Ishikawa (cell line): ENCODE measurements at regions not wholly inside any gene's neighbourhood (a gene's known extent, or its start where the extent isn't known, plus 50 kb on each side); places are given as distances from the start of the nearest gene placed in this dataset.

ENCODE experiments used
- CEBPB ChIP-seq: IDR thresholded peaks from 2 replicates; pipeline ENCODE4 v1.6.1; 2012
- CREB1 ChIP-seq: IDR thresholded peaks from 2 replicates; pipeline ENCODE4 v1.6.1; 2012; ENCODE audit warnings: low read depth
- EGR1 ChIP-seq: IDR thresholded peaks from 2 replicates; pipeline ENCODE4 v1.6.1; 2012
- EP300 ChIP-seq: IDR thresholded peaks from 2 replicates; pipeline ENCODE4 v1.6.1; 2012; ENCODE audit warnings: borderline replicate concordance
- FOXM1 ChIP-seq: IDR thresholded peaks from 2 replicates; pipeline ENCODE4 v1.6.1; 2012; ENCODE audit warnings: low read depth, borderline replicate concordance
- MAX ChIP-seq: IDR thresholded peaks from 2 replicates; pipeline ENCODE4 v1.6.1; 2012
- NFIC ChIP-seq: IDR thresholded peaks from 2 replicates; pipeline ENCODE4 v1.6.1; 2012
- RAD21 ChIP-seq: IDR thresholded peaks from 2 replicates; pipeline ENCODE4 v1.6.1; 2012; ENCODE audit warnings: low read depth
- REST ChIP-seq: IDR thresholded peaks from 2 replicates; pipeline ENCODE4 v1.6.1; 2012; ENCODE audit warnings: low read depth, mild to moderate bottlenecking
- TAF1 ChIP-seq: IDR thresholded peaks from 2 replicates; pipeline ENCODE4 v1.6.1; 2012; ENCODE audit warnings: low read depth, mild to moderate bottlenecking
- TCF12 ChIP-seq: IDR thresholded peaks from 2 replicates; pipeline ENCODE4 v1.6.1; 2012; ENCODE audit warnings: low read depth
- TEAD4 ChIP-seq: IDR thresholded peaks from 2 replicates; pipeline ENCODE4 v1.6.1; 2012
- USF1 ChIP-seq: IDR thresholded peaks from 2 replicates; pipeline ENCODE4 v1.6.1; 2012
- YY1 ChIP-seq: IDR thresholded peaks from 2 replicates; pipeline ENCODE4 v1.6.1; 2012; ENCODE audit warnings: low read depth
- ZBTB7A ChIP-seq: IDR thresholded peaks from 2 replicates; pipeline ENCODE4 v1.6.1; 2012; ENCODE audit warnings: low read depth

- TF ChIP-seq EP300 (no peak), TCF12 (no peak), ZBTB7A (no peak), EGR1 (no peak), CREB1 (no peak), TEAD4 (no peak), CEBPB (no peak), MAX (no peak), FOXM1 (no peak), REST (no peak)
Measured at GRCh38 chr7:25313526-25313925, 85.2 kb upstream of the NPVF start.

GRCh38 chr7:25314094-25314730 lies 85.9 kb upstream of the NPVF start:
- TF ChIP-seq EGR1 (no peak), YY1 (no peak), TCF12 (no peak)

- TF ChIP-seq TEAD4 (no peak), FOXM1 (no peak)
Measured at GRCh38 chr7:25314731-25315267, 86.5 kb upstream of the NPVF start.

GRCh38 chr7:25316366-25316765 lies 88.1 kb upstream of the NPVF start:
- TF ChIP-seq RAD21 (no peak), TEAD4 (no peak), EGR1 (no peak), ZBTB7A (no peak), TAF1 (no peak), EP300 (no peak), YY1 (no peak), CEBPB (no peak), NFIC (no peak), USF1 (no peak), FOXM1 (no peak), CREB1 (no peak), TCF12 (no peak), REST (no peak), MAX (no peak)

GRCh38 chr7:25318047-25318446 lies 89.8 kb upstream of the NPVF start:
- TF ChIP-seq USF1 = no peak
- TF ChIP-seq REST = no peak
- TF ChIP-seq ZBTB7A = no peak
- no peak for TF ChIP-seq EGR1
- TF ChIP-seq RAD21 = no peak
- no peak for TF ChIP-seq EP300
- no peak for TF ChIP-seq TAF1
- TF ChIP-seq YY1 = no peak
- TF ChIP-seq TCF12 = no peak
- no peak for TF ChIP-seq NFIC
- no peak for TF ChIP-seq FOXM1
- TF ChIP-seq MAX = no peak
- TF ChIP-seq CREB1 = no peak
- TF ChIP-seq CEBPB = no peak
- TF ChIP-seq TEAD4 = no peak
